HG02870 (cell line): ENCODE measurements at regions not wholly inside any gene's neighbourhood (a gene's known extent, or its start where the extent isn't known, plus 50 kb on each side); places are given as distances from the start of the nearest gene placed in this dataset.

ENCODE experiments used
- ATAC-seq: cut with Tn5 transposase; IDR thresholded peaks from one replicate; pipeline ENCODE4 v1.9.1; 2021; ENCODE audit warnings: mild to moderate bottlenecking, moderate library complexity; ENCODE audit not compliant: unreplicated experiment

- no peak for ATAC-seq
These were observed 650.8 kb downstream of the MCTP2 start for GRCh38 chr15:94882071-94882712.

- ATAC-seq, result no peak
These were observed 656.0 kb downstream of the MCTP2 start for GRCh38 chr15:94887391-94887790.

GRCh38 chr15:94889153-94889552 lies 657.8 kb downstream of the MCTP2 start:
- ATAC-seq, result no peak

GRCh38 chr15:94893091-94893490 lies 661.7 kb downstream of the MCTP2 start:
- ATAC-seq, result no peak

GRCh38 chr15:94894056-94894455 lies 662.7 kb downstream of the MCTP2 start:
- no peak for ATAC-seq

- ATAC-seq, result no peak
These were observed 678.1 kb downstream of the MCTP2 start for GRCh38 chr15:94909510-94909909.

GRCh38 chr15:94910166-94910565 lies 678.8 kb downstream of the MCTP2 start:
- ATAC-seq, result no peak

GRCh38 chr15:94912760-94913159 lies 681.4 kb downstream of the MCTP2 start:
- ATAC-seq, result no peak

- ATAC-seq, result no peak
These were observed 685.7 kb downstream of the MCTP2 start for GRCh38 chr15:94917068-94917467.

GRCh38 chr15:94921936-94922335 lies 690.6 kb downstream of the MCTP2 start:
- no peak for ATAC-seq

GRCh38 chr15:94924057-94924456 lies 692.7 kb downstream of the MCTP2 start:
- ATAC-seq, result no peak

- no peak for ATAC-seq
These were observed 693.7 kb downstream of the MCTP2 start for GRCh38 chr15:94924971-94925598.

GRCh38 chr15:94925680-94926079 lies 694.3 kb downstream of the MCTP2 start:
- ATAC-seq, result no peak

GRCh38 chr15:94927003-94927402 lies 695.6 kb downstream of the MCTP2 start:
- no peak for ATAC-seq

- no peak for ATAC-seq
These were observed 697.9 kb downstream of the MCTP2 start for GRCh38 chr15:94929282-94929681.

GRCh38 chr15:94930441-94930840 lies 699.1 kb downstream of the MCTP2 start:
- no peak for ATAC-seq

- no peak for ATAC-seq
These were observed 699.6 kb downstream of the MCTP2 start for GRCh38 chr15:94930960-94931359.

GRCh38 chr15:94934440-94934839 lies 703.1 kb downstream of the MCTP2 start:
- no peak for ATAC-seq

GRCh38 chr15:94937242-94937641 lies 705.9 kb downstream of the MCTP2 start:
- no peak for ATAC-seq

- no peak for ATAC-seq
These were observed 712.5 kb downstream of the MCTP2 start for GRCh38 chr15:94943888-94944287.

GRCh38 chr15:94951538-94951937 lies 720.2 kb downstream of the MCTP2 start:
- no peak for ATAC-seq

GRCh38 chr15:94963953-94964352 lies 732.6 kb downstream of the MCTP2 start:
- no peak for ATAC-seq

- ATAC-seq, result no peak
These were observed 734.2 kb downstream of the MCTP2 start for GRCh38 chr15:94965593-94965992.
